ENCODE measurements at regions not wholly inside any gene's neighbourhood (a gene's known extent, or its start where the extent isn't known, plus 50 kb on each side); places are given as distances from the start of the nearest gene placed in this dataset.
A peak's percentile ranks its signal among the peaks of the same experiment; 100 is the strongest.

DNA sequence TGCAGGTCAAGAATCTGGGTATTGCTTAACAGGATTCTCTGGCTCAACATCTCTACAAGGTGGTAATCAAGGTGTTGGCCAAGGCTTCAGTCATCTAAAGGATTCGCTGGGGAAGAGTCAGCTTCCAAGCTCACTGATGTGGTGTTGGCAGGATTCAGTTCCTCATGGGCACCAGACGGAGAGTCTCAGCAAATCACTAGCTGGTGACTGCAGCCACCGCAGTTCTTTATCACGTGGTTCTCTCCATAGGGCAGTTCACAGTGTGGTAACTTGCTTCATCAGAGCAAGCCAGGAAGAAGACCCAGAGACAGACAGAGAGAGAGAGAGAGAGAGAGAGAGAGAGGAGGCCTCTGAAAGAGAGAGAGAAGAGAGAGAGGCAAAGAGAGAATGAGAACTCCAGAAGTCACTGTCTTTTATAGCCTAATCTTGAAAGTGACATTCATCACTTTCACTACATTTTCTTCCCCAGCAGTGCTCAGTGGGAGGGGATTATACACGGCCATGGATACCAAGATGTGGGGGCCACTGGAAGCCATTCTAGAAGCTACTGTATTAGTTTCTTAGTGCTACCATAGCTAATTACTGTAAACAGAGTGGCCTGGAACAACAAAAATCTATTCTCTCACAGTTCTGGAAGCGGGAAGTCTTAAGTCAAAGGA lies 109.2 kb upstream of the SMIM23 start:
- Histone ChIP-seq H3K27ac (replicated peaks) (no peak overlapping the region), H3K27me3 (ENCODE audit: insufficient read depth, poor library complexity, severe bottlenecking) (no peaks in the 10 kb centered on the region), H3K4me3 (replicated peaks; ENCODE audit: insufficient read depth, low read length) (no peak overlapping the region)
- peak; percentile 81 to 84 for DNase-seq (ENCODE audit: low read depth in 1 of 2, low spot score in 1 of 2)
- no peak for TF ChIP-seq POLR2AphosphoS5 (IDR thresholded peaks at IDR 0.05; ENCODE audit: low read depth)
- no peak for TF ChIP-seq GABPA (IDR thresholded peaks at IDR 0.05; ENCODE audit: low read depth)
- TF ChIP-seq, protein P1, sequence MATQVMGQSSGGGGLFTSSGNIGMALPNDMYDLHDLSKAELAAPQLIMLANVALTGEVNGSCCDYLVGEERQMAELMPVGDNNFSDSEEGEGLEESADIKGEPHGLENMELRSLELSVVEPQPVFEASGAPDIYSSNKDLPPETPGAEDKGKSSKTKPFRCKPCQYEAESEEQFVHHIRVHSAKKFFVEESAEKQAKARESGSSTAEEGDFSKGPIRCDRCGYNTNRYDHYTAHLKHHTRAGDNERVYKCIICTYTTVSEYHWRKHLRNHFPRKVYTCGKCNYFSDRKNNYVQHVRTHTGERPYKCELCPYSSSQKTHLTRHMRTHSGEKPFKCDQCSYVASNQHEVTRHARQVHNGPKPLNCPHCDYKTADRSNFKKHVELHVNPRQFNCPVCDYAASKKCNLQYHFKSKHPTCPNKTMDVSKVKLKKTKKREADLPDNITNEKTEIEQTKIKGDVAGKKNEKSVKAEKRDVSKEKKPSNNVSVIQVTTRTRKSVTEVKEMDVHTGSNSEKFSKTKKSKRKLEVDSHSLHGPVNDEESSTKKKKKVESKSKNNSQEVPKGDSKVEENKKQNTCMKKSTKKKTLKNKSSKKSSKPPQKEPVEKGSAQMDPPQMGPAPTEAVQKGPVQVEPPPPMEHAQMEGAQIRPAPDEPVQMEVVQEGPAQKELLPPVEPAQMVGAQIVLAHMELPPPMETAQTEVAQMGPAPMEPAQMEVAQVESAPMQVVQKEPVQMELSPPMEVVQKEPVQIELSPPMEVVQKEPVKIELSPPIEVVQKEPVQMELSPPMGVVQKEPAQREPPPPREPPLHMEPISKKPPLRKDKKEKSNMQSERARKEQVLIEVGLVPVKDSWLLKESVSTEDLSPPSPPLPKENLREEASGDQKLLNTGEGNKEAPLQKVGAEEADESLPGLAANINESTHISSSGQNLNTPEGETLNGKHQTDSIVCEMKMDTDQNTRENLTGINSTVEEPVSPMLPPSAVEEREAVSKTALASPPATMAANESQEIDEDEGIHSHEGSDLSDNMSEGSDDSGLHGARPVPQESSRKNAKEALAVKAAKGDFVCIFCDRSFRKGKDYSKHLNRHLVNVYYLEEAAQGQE (IDR thresholded peaks at IDR 0.05; ENCODE audit: insufficient replicate concordance, low read depth), result no peak
- TF ChIP-seq SPI1 (IDR thresholded peaks at IDR 0.05; ENCODE audit: borderline replicate concordance, low read depth), result peak; percentile 52; the same call in 1 of the 2 replicates
- TF ChIP-seq, protein P2, sequence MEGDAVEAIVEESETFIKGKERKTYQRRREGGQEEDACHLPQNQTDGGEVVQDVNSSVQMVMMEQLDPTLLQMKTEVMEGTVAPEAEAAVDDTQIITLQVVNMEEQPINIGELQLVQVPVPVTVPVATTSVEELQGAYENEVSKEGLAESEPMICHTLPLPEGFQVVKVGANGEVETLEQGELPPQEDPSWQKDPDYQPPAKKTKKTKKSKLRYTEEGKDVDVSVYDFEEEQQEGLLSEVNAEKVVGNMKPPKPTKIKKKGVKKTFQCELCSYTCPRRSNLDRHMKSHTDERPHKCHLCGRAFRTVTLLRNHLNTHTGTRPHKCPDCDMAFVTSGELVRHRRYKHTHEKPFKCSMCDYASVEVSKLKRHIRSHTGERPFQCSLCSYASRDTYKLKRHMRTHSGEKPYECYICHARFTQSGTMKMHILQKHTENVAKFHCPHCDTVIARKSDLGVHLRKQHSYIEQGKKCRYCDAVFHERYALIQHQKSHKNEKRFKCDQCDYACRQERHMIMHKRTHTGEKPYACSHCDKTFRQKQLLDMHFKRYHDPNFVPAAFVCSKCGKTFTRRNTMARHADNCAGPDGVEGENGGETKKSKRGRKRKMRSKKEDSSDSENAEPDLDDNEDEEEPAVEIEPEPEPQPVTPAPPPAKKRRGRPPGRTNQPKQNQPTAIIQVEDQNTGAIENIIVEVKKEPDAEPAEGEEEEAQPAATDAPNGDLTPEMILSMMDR (IDR thresholded peaks at IDR 0.05; ENCODE audit: insufficient read depth, low read length), result no peak

DNA sequence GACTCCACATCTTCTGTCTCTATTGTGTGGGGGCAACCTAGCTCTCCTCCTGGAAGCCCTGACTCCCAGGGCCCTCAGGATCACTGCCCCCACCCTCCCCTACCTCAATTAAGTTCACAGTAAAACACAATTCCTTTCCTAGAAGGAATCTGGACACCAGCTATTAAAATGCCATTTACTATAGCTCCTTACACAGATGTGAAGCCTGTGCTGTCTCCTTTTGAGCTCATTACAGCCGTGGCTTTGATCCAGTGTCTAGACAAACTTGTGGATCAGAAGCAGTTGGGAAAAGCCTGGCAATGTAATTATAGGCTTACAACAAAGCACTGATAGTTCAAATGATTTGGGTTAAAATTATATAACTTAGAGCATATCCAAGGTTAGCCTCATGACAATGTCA lies 107.0 kb upstream of the SMIM23 start:
- Histone ChIP-seq H3K27ac (replicated peaks) (no peak overlapping the region), H3K27me3 (ENCODE audit: insufficient read depth, poor library complexity, severe bottlenecking) (no peaks in the 10 kb centered on the region), H3K4me3 (replicated peaks; ENCODE audit: insufficient read depth, low read length) (no peak overlapping the region)
- TF ChIP-seq, protein P2 (IDR thresholded peaks at IDR 0.05; ENCODE audit: insufficient read depth, low read length), result no peak
- TF ChIP-seq SPI1 (IDR thresholded peaks at IDR 0.05; ENCODE audit: borderline replicate concordance, low read depth) (no peak), GABPA (IDR thresholded peaks at IDR 0.05; ENCODE audit: low read depth) (no peak), POLR2AphosphoS5 (IDR thresholded peaks at IDR 0.05; ENCODE audit: low read depth) (no peak)
- TF ChIP-seq, protein P1 (IDR thresholded peaks at IDR 0.05; ENCODE audit: insufficient replicate concordance, low read depth), result no peak
- no peak for DNase-seq (ENCODE audit: low read depth in 1 of 2, low spot score in 1 of 2)

DNA sequence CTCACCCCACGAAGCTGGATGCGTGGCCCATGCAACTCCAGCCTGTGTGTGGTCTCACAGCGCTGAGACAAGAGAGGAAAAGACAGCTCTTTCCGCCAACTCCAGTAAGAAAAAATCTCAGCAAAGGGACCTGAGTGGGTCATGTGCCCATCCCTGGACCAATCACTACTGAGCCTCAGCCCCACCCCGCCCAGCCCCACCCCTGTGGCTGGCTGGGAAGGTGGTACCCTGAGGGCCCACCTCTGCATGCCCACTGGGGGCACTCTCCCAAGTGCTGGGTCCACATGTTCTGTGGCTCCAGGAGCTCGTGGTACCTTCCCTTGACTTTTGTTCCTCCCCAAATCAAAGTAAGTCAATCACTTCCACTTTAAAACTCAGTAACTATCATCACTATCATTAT lies 105.1 kb upstream of the SMIM23 start:
- Histone ChIP-seq H3K27me3 (ENCODE audit: insufficient read depth, poor library complexity, severe bottlenecking) (no peaks in the 10 kb centered on the region), H3K4me3 (replicated peaks; ENCODE audit: insufficient read depth, low read length) (no peak overlapping the region), H3K27ac (replicated peaks) (no peak overlapping the region)
- TF ChIP-seq POLR2AphosphoS5 (IDR thresholded peaks at IDR 0.05; ENCODE audit: low read depth) (no peak), GABPA (IDR thresholded peaks at IDR 0.05; ENCODE audit: low read depth) (no peak), SPI1 (IDR thresholded peaks at IDR 0.05; ENCODE audit: borderline replicate concordance, low read depth) (no peak)
- TF ChIP-seq, protein P2 (IDR thresholded peaks at IDR 0.05; ENCODE audit: insufficient read depth, low read length), result no peak
- TF ChIP-seq, protein P1 (IDR thresholded peaks at IDR 0.05; ENCODE audit: insufficient replicate concordance, low read depth), result no peak
- no peak for DNase-seq (ENCODE audit: low read depth in 1 of 2, low spot score in 1 of 2)

Data from HL-60 (cell line).